Heart right ventricle (tissue), 16 donors: ENCODE measurements at regions not wholly inside any gene's neighbourhood (a gene's known extent, or its start where the extent isn't known, plus 50 kb on each side); places are given as distances from the start of the nearest gene placed in this dataset.

Experiments used
- ATAC-seq, 8 donors: fragments of 200-7000 bp; cut with Tn5 transposase; one replicate each; pipeline ENCODE4 v1.9.1; 2020; ENCODE audit warnings: mild to moderate bottlenecking in 8 of 8, moderate library complexity in 8 of 8, moderate number of reproducible peaks in 1 of 8
- DNase-seq, 2 donors: peaks; one replicate each; pipeline ENCODE4 v3.0.0-alpha.2; 2020
- H3K27ac ChIP-seq, 10 donors: fragments of 200-600 bp; sonication (generic) in 2 of 10; one replicate each; pipeline versions ENCODE4 v1.5.0 to v1.8.0; 2020 to 2022; ENCODE audit warnings: mild to moderate bottlenecking in 3 of 10
- H3K27me3 ChIP-seq, 7 donors: fragments of 200-600 bp; one replicate each; pipeline ENCODE4 v1.8.0; 2021 to 2022; ENCODE audit warnings: mild to moderate bottlenecking in 2 of 7
- H3K36me3 ChIP-seq, 9 donors: fragments of 200-600 bp; sonication (generic) in 1 of 9; one replicate each; pipeline versions ENCODE4 v1.5.0 to v1.8.0; 2020 to 2022; ENCODE audit warnings: mild to moderate bottlenecking in 2 of 9
- H3K4me1 ChIP-seq, 9 donors: fragments of 200-600 bp; sonication (generic) in 1 of 9; one replicate each; pipeline versions ENCODE4 v1.5.0 to v1.8.0; 2020 to 2022; ENCODE audit warnings: mild to moderate bottlenecking in 4 of 9
- H3K4me3 ChIP-seq, 10 donors: fragments of 200-600 bp; sonication (generic) in 2 of 10; one replicate each; pipeline versions ENCODE4 v1.5.0 to v1.8.0; 2020 to 2022; ENCODE audit warnings: mild to moderate bottlenecking in 7 of 10, moderate library complexity in 2 of 10
- H3K9me3 ChIP-seq, 11 donors: fragments of 200-600 bp in 10 of 11; sonication (generic) in 2 of 11; one replicate each; pipeline versions ENCODE4 v1.5.0 to v1.8.0; 2013 to 2022; ENCODE audit warnings: mild to moderate bottlenecking in 2 of 11, control low read depth in 1 of 11, moderate library complexity in 1 of 11
- WGBS, 2 donors: extraction: QIAGEN DNeasy Blood & Tissue Kit; methylation state at CpG; one replicate each; pipeline ENCODE4 v1.1.7; 2013; ENCODE audit warnings: inconsistent platforms in 1 of 2; 5-methylcytosine and 5-hydroxymethylcytosine counted together
- intact Hi-C, 10 donors: fragments of 100-400 bp; cut with DNase I; formaldehyde crosslinking; loops; one replicate each; pipeline versions ENCODE4 v1.11.1 to v1.14.2; 2022
- TF ChIP-seq, protein P1 (sequence below), 9 donors: fragments of 200-600 bp; sonication (generic) in 2 of 9; IDR thresholded peaks; one replicate each; pipeline versions ENCODE4 v1.5.0 to v1.8.0; 2021 to 2022; ENCODE audit warnings: antibody characterized with exemption in 9 of 9, mild to moderate bottlenecking in 5 of 9, moderate library complexity in 1 of 9
- donor health status: Arrhythmogenic right ventricular cardiomyopathy.
- donor health status: ischemic (EF 13 %, LVEDD 7.1; RV severe dilation, severe dysfunction).
- donor health status: healthy with polysubstance abuse.
- donor health status: DM: no; HTN: yes; CAD: no.
- donor health status: DM: no; HTN: no; CAD: no.
- donor health status: ischemic (EF 25% LVEDD 6.9; RV normal size, moderate dysfunction).
- donor health status: ischemic (EF 25% LVEDD 5.7; RV mildly dilated, moderate dysfunction).
- donor health status: healthy.
- donor health status: DM: yes; HTN: yes; CAD: no.
- donor health status: Ischemic cardiomyopathy.
- donor health status: ischemic (EF 35%, LVEDD 5.7; RV mildly dilated, moderate dysfunction).
- donor health status: nonischemic (EF 11% LVEDD 7.7; RV severe dilation, severe dysfunction).
- donor health status: DM: yes; HTN: yes; CAD: no.
- donor health status: PGD.
- donor health status: ischemic (EF 29% LVEDD 5.4; RV normal size, mild dysfunction).
- donor health status: nonischemic (EF 23%, LVEDD 6.1; RV moderate dilation, normal function).

DNA sequence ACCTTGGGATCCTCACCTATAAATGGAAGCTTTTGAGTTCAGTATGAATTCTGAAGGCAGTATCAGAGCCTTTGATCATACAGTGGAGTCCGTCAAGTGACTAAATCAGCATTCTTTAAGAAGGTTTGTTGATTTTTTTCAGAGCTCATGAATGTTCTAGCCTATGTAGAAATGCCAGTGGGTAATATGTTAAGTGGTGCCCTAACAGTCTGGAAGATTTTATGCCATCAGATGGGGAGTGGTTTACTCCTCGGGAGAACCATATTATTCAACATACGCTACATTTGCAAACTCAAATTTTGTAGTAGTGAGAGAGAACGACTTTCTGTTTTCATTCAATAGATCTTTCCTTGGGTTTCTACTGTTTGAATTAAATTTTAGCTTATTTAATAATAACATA, 225.0 kb upstream of the ACVR2A start:
- Histone ChIP-seq H3K27ac (no peak overlapping the region), H3K9me3 (no peaks in the 10 kb centered on the region), H3K27me3 (no peaks in the 10 kb centered on the region), H3K4me3 (no peak overlapping the region), H3K4me1 (no peaks in the 10 kb centered on the region), H3K36me3 (no peaks in the 10 kb centered on the region)
- TF ChIP-seq, protein P1, sequence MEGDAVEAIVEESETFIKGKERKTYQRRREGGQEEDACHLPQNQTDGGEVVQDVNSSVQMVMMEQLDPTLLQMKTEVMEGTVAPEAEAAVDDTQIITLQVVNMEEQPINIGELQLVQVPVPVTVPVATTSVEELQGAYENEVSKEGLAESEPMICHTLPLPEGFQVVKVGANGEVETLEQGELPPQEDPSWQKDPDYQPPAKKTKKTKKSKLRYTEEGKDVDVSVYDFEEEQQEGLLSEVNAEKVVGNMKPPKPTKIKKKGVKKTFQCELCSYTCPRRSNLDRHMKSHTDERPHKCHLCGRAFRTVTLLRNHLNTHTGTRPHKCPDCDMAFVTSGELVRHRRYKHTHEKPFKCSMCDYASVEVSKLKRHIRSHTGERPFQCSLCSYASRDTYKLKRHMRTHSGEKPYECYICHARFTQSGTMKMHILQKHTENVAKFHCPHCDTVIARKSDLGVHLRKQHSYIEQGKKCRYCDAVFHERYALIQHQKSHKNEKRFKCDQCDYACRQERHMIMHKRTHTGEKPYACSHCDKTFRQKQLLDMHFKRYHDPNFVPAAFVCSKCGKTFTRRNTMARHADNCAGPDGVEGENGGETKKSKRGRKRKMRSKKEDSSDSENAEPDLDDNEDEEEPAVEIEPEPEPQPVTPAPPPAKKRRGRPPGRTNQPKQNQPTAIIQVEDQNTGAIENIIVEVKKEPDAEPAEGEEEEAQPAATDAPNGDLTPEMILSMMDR (IDR thresholded peaks at IDR 0.05) = no peak
- ATAC-seq (no peak), DNase-seq (no peak)
- intact Hi-C loops = no loop called here
- WGBS, 2 donors = 91 to 93% methylated on average over 4 of the region's 4 CpGs

- intact Hi-C loops = no loop called here
Measured at GRCh38 chr2:147615726-147616125, 229.1 kb upstream of the ACVR2A start.

DNA sequence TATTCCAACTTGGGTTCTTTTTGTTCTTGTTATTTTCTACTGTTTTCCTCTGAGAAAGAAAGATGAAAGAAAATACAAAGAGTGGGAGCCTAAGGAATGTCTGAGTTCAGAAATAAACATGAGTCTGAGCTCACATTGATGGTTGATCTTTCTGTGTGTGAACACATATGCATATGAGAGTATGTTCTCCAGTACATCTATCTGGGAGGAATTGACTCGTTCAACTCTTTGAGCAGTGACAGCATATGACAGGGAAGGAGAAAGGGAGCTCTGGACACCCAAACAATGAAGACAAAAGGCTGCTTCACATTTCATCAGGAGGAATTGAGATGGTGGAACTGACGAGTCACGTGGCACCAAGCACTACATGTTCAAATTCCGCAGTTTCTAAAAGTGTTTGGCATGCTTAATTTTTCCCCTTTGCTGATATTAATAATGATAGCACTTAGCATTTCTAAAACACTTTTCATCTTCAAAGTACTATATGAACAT, 229.8 kb upstream of the ACVR2A start:
- WGBS, 2 donors = 91 to 93% methylated on average over 4 of the region's 4 CpGs
- intact Hi-C loops = no loop called here
- H3K27ac ChIP-seq = no peak overlapping the region
- H3K27me3 ChIP-seq = no peaks in the 10 kb centered on the region
- H3K36me3 ChIP-seq = no peaks in the 10 kb centered on the region
- no peak overlapping the region for H3K4me3 ChIP-seq
- no peaks in the 10 kb centered on the region for H3K9me3 ChIP-seq
- TF ChIP-seq, protein P1 (IDR thresholded peaks at IDR 0.05) = no peak
- ATAC-seq (no peak), DNase-seq (no peak)
- no peaks in the 10 kb centered on the region for H3K4me1 ChIP-seq

More at GRCh38 chr2:147615726-147616125, 229.1 kb upstream of the ACVR2A start:
- Histone ChIP-seq H3K4me3 (no peak overlapping the region), H3K4me1 (no peaks in the 10 kb centered on the region), H3K36me3 (no peaks in the 10 kb centered on the region), H3K27ac (no peak overlapping the region), H3K27me3 (no peaks in the 10 kb centered on the region), H3K9me3 (no peaks in the 10 kb centered on the region)
- WGBS, 2 donors = 78 to 82% methylated on average over 2 of the region's 2 CpGs
- TF ChIP-seq, protein P1 (IDR thresholded peaks at IDR 0.05) = no peak
- ATAC-seq (no peak), DNase-seq (no peak)

- ATAC-seq = no peak
- H3K36me3 ChIP-seq = no peaks in the 10 kb centered on the region
- no peak for DNase-seq
- intact Hi-C loops = no loop called here
- no peak overlapping the region for H3K4me3 ChIP-seq
- no peaks in the 10 kb centered on the region for H3K9me3 ChIP-seq
- TF ChIP-seq, protein P1 (IDR thresholded peaks at IDR 0.05) = no peak
- no peaks in the 10 kb centered on the region for H3K4me1 ChIP-seq
- H3K27ac ChIP-seq = no peak overlapping the region
- no peaks in the 10 kb centered on the region for H3K27me3 ChIP-seq
- WGBS, 2 donors = 55% methylated on average over 3 of the region's 3 CpGs
Measured at GRCh38 chr2:147614471-147614870, 230.4 kb upstream of the ACVR2A start.
